ENCODE measurements at regions not wholly inside any gene's neighbourhood (a gene's known extent, or its start where the extent isn't known, plus 50 kb on each side); places are given as distances from the start of the nearest gene placed in this dataset.
"Not testable (repeated sequence)": the region's sequence is repeated elsewhere in the genome, so short reads cannot be mapped to it uniquely, and the experiment has no call there.

DNA sequence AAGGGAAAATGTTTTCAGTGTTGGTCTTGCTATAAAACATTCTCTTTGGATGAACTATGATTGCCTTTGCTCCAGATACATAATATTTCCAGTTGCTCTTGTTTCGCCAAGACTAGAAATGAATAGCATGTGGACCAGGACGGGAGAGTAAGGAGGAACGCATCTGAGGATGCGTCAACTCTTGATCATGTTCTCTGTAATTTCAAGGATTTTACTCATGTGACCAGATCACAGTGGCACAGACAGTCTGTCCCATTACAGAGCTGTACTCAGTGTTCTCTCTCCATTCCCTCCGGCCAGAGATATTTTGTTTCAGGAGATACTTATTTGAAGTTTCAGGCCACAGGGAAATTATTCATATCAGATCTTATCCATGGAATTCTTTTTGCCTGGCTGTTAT, 266.6 kb downstream of the MID1IP1 start:
- Histone ChIP-seq H3K9ac (ENCODE audit: low read length) (no peak overlapping the region), H3K27ac (ENCODE audit: low read depth, low read length, poor library complexity, severe bottlenecking) (no peak overlapping the region), H2AFZ (ENCODE audit: low read length) (no peak overlapping the region), H3K4me1 (ENCODE audit: insufficient read depth, low read length, severe bottlenecking) (no peaks in the 10 kb centered on the region), H4K20me1 (ENCODE audit: insufficient read depth, low read length) (no peaks in the 10 kb centered on the region), H3K9me2 (ENCODE audit: low read depth, low read length) (no peaks in the 10 kb centered on the region), H3K36me3 (ENCODE audit: insufficient read depth, low read length) (no peaks in the 10 kb centered on the region), H3K79me2 (ENCODE audit: insufficient read depth, low read length) (no peaks in the 10 kb centered on the region), H3K4me3 (ENCODE audit: low read depth, low read length, poor library complexity, severe bottlenecking) (no peak overlapping the region), H3F3A (ENCODE audit: insufficient read depth, low read length) (no peaks in the 10 kb centered on the region), H3K4me2 (ENCODE audit: low read length) (no peak overlapping the region), H3K27me3 (ENCODE audit: insufficient read depth, low read length) (no peaks in the 10 kb centered on the region), H3K9me3 (ENCODE audit: low read length) (no peaks in the 10 kb centered on the region)
- TF ChIP-seq, protein P1, sequence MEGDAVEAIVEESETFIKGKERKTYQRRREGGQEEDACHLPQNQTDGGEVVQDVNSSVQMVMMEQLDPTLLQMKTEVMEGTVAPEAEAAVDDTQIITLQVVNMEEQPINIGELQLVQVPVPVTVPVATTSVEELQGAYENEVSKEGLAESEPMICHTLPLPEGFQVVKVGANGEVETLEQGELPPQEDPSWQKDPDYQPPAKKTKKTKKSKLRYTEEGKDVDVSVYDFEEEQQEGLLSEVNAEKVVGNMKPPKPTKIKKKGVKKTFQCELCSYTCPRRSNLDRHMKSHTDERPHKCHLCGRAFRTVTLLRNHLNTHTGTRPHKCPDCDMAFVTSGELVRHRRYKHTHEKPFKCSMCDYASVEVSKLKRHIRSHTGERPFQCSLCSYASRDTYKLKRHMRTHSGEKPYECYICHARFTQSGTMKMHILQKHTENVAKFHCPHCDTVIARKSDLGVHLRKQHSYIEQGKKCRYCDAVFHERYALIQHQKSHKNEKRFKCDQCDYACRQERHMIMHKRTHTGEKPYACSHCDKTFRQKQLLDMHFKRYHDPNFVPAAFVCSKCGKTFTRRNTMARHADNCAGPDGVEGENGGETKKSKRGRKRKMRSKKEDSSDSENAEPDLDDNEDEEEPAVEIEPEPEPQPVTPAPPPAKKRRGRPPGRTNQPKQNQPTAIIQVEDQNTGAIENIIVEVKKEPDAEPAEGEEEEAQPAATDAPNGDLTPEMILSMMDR (IDR thresholded peaks at IDR 0.05; ENCODE audit: low read length): no peak
- no peak for TF ChIP-seq EZH2 (IDR thresholded peaks at IDR 0.05; ENCODE audit: borderline replicate concordance, low read length)

DNA sequence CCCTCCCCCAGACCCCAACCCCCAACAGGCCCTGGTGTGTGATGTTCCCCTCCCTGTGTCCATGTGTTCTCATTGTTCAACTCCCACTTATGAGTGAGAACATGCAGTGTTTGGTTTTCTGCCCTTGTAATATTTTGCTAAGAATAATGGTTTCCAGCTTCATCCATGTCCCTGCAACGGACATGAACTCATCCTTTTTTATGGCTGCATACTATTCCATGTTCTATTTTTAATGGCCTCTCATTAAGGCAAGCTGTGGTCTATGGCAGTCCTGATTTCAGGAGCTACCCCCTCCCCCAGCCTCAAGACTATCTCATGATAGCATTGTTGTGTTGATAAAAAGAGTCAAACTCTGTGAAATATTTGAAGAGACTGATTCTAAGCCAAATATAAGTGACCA, 267.4 kb downstream of the MID1IP1 start:
- H3K27me3 ChIP-seq (ENCODE audit: insufficient read depth, low read length); H3K36me3 ChIP-seq (ENCODE audit: insufficient read depth, low read length); H3K4me1 ChIP-seq (ENCODE audit: insufficient read depth, low read length, severe bottlenecking); H3K9ac ChIP-seq (ENCODE audit: low read length); H3K27ac ChIP-seq (ENCODE audit: low read depth, low read length, poor library complexity, severe bottlenecking); H3K4me2 ChIP-seq (ENCODE audit: low read length); H3K4me3 ChIP-seq (ENCODE audit: low read depth, low read length, poor library complexity, severe bottlenecking); H4K20me1 ChIP-seq (ENCODE audit: insufficient read depth, low read length); H3F3A ChIP-seq (ENCODE audit: insufficient read depth, low read length); H3K9me3 ChIP-seq (ENCODE audit: low read length); H2AFZ ChIP-seq (ENCODE audit: low read length); H3K9me2 ChIP-seq (ENCODE audit: low read depth, low read length); H3K79me2 ChIP-seq (ENCODE audit: insufficient read depth, low read length): not testable (repeated sequence)

DNA sequence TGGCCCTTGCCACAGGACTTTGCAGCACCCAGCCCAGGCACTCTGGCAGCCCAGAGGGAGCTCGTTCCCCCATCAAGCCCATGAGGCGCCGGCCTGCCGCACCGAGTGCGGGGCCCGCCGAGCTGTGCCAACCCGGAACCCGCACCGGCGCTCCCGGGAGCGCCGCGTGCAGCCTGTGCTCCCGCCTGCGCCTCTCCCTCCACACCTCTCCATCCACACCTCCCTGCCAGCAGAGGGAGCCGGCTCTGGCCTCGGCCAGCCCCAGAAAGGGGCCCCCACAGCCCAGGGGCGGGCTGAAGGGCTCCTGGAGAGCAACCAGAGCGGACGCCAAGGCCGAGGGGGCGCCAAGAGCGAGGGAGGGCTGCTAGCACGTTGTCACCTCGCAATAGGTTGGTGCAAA, 268.8 kb downstream of the MID1IP1 start:
- H3K27ac ChIP-seq (ENCODE audit: low read depth, low read length, poor library complexity, severe bottlenecking): no peak overlapping the region
- no peaks in the 10 kb centered on the region for H4K20me1 ChIP-seq (ENCODE audit: insufficient read depth, low read length)
- no peaks in the 10 kb centered on the region for H3K9me3 ChIP-seq (ENCODE audit: low read length)
- H3K9ac ChIP-seq (ENCODE audit: low read length): no peak overlapping the region
- TF ChIP-seq EZH2 (IDR thresholded peaks at IDR 0.05; ENCODE audit: borderline replicate concordance, low read length): no peak
- TF ChIP-seq, protein P1 (IDR thresholded peaks at IDR 0.05; ENCODE audit: low read length): no peak
- no peaks in the 10 kb centered on the region for H3K4me1 ChIP-seq (ENCODE audit: insufficient read depth, low read length, severe bottlenecking)
- no peaks in the 10 kb centered on the region for H3K79me2 ChIP-seq (ENCODE audit: insufficient read depth, low read length)
- no peak overlapping the region for H3K4me2 ChIP-seq (ENCODE audit: low read length)
- no peaks in the 10 kb centered on the region for H3K9me2 ChIP-seq (ENCODE audit: low read depth, low read length)
- no peak overlapping the region for H3K4me3 ChIP-seq (ENCODE audit: low read depth, low read length, poor library complexity, severe bottlenecking)
- H2AFZ ChIP-seq (ENCODE audit: low read length): no peak overlapping the region
- H3F3A ChIP-seq (ENCODE audit: insufficient read depth, low read length): no peaks in the 10 kb centered on the region
- no peaks in the 10 kb centered on the region for H3K36me3 ChIP-seq (ENCODE audit: insufficient read depth, low read length)
- no peaks in the 10 kb centered on the region for H3K27me3 ChIP-seq (ENCODE audit: insufficient read depth, low read length)

DNA sequence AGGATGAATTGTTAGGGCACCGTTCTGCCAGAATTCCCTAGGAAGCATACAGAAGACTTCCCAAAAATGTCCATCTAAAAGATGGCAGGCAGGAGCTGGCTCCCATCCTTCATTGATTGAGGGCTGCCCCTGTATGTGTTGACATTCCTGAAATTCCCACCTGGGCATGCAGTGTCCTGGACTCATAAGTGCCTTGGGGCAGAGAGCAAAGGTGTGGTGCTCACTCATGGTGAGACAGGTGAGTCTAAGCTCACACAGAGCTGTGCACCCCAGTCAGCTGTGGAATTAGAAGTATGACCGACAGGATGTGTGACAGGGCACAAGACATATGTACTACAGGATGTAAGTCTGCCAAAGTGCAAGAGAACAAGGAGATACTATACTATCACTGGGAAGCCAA, 271.9 kb downstream of the MID1IP1 start:
- Histone ChIP-seq H3K4me2 (ENCODE audit: low read length) (no peak overlapping the region), H3K9me3 (ENCODE audit: low read length) (no peaks in the 10 kb centered on the region), H3K4me1 (ENCODE audit: insufficient read depth, low read length, severe bottlenecking) (no peaks in the 10 kb centered on the region), H3K79me2 (ENCODE audit: insufficient read depth, low read length) (no peaks in the 10 kb centered on the region), H4K20me1 (ENCODE audit: insufficient read depth, low read length) (no peaks in the 10 kb centered on the region), H3K27me3 (ENCODE audit: insufficient read depth, low read length) (no peaks in the 10 kb centered on the region), H3K4me3 (ENCODE audit: low read depth, low read length, poor library complexity, severe bottlenecking) (no peak overlapping the region), H2AFZ (ENCODE audit: low read length) (no peak overlapping the region), H3F3A (ENCODE audit: insufficient read depth, low read length) (no peaks in the 10 kb centered on the region), H3K36me3 (ENCODE audit: insufficient read depth, low read length) (no peaks in the 10 kb centered on the region), H3K9ac (ENCODE audit: low read length) (no peak overlapping the region), H3K9me2 (ENCODE audit: low read depth, low read length) (no peaks in the 10 kb centered on the region), H3K27ac (ENCODE audit: low read depth, low read length, poor library complexity, severe bottlenecking) (no peak overlapping the region)
- TF ChIP-seq, protein P1 (IDR thresholded peaks at IDR 0.05; ENCODE audit: low read length): no peak
- no peak for TF ChIP-seq EZH2 (IDR thresholded peaks at IDR 0.05; ENCODE audit: borderline replicate concordance, low read length)
